ENCODE measurements at regions not wholly inside any gene's neighbourhood (a gene's known extent, or its start where the extent isn't known, plus 50 kb on each side); places are given as distances from the start of the nearest gene placed in this dataset.

- peaks cover under 1% of the 10 kb centered on the region; the same call in 1 of the 2 replicates for H3K9me2 ChIP-seq (ENCODE audit: insufficient read depth)
- H3K4me3 ChIP-seq = no peak overlapping the region
- Mint-ChIP-seq H3K4me1 (peaks cover 2% of the 10 kb centered on the region; the same call in 1 of the 3 replicates), H3K27me3 (ENCODE audit: insufficient read depth, low read depth, poor library complexity) (peaks cover 1% of the 10 kb centered on the region), H3K9me3 (no peaks in the 10 kb centered on the region), H3K4me3 (no peak overlapping the region), H3K27ac (no peak overlapping the region), H3K36me3 (ENCODE audit: low read depth) (no peaks in the 10 kb centered on the region)
- no peak overlapping the region for H3K4me2 ChIP-seq
- H4K20me1 ChIP-seq (replicated peaks; ENCODE audit: insufficient read depth) = no peaks in the 10 kb centered on the region
- no peak for TF ChIP-seq ZNF114 (CRISPR knock-in tag; IDR thresholded peaks at IDR 0.05)
- H2AFZ ChIP-seq = no peak overlapping the region
- H3K27ac ChIP-seq (ENCODE audit: low read depth) = no peak overlapping the region
- ATAC-seq (peak; percentile 53; the same call in 2 of the 3 replicates), DNase-seq (ENCODE audit: low spot score) (peak; percentile 8)
- H3K4me1 ChIP-seq (ENCODE audit: insufficient read depth) = peaks cover 6% of the 10 kb centered on the region; the same call in 1 of the 2 replicates
- H3K36me3 ChIP-seq (ENCODE audit: insufficient read depth) = no peaks in the 10 kb centered on the region
- no peaks in the 10 kb centered on the region for H3K27me3 ChIP-seq (ENCODE audit: insufficient read depth)
- no peaks in the 10 kb centered on the region for H3K79me2 ChIP-seq (replicated peaks; ENCODE audit: insufficient read depth)
- no peaks in the 10 kb centered on the region for H3F3A ChIP-seq (replicated peaks; ENCODE audit: low read depth)
Measured at GRCh38 chr13:58795715-58796114, 1164.2 kb downstream of the PCDH17 start.

GRCh38 chr13:58804832-58805231, 1173.3 kb downstream of the PCDH17 start:
- Histone ChIP-seq H3K4me3 (no peak overlapping the region), H3K27me3 (ENCODE audit: insufficient read depth) (no peaks in the 10 kb centered on the region), H3F3A (replicated peaks; ENCODE audit: low read depth) (no peaks in the 10 kb centered on the region), H3K36me3 (ENCODE audit: insufficient read depth) (no peaks in the 10 kb centered on the region), H3K79me2 (replicated peaks; ENCODE audit: insufficient read depth) (no peaks in the 10 kb centered on the region), H2AFZ (no peak overlapping the region), H3K9me2 (ENCODE audit: insufficient read depth) (no peaks in the 10 kb centered on the region), H3K4me2 (no peak overlapping the region), H4K20me1 (replicated peaks; ENCODE audit: insufficient read depth) (no peaks in the 10 kb centered on the region), H3K4me1 (ENCODE audit: insufficient read depth) (no peaks in the 10 kb centered on the region), H3K27ac (ENCODE audit: low read depth) (no peak overlapping the region)
- Mint-ChIP-seq H3K4me3 (no peak overlapping the region), H3K36me3 (ENCODE audit: low read depth) (no peaks in the 10 kb centered on the region), H3K27me3 (ENCODE audit: insufficient read depth, low read depth, poor library complexity) (no peaks in the 10 kb centered on the region), H3K27ac (no peak overlapping the region), H3K4me1 (no peaks in the 10 kb centered on the region), H3K9me3 (no peaks in the 10 kb centered on the region)
- TF ChIP-seq EZH2phosphoT487 (IDR thresholded peaks at IDR 0.05; ENCODE audit: unreplicated experiment) = no peak
- TF ChIP-seq ETS1 (IDR thresholded peaks at IDR 0.05) = no peak
- TF ChIP-seq REST (IDR thresholded peaks at IDR 0.05; ENCODE audit: unreplicated experiment) = no peak
- TF ChIP-seq CTCF (conservative IDR thresholded peaks at IDR 0.05; ENCODE audit: low read depth in 2 of 2) = no peak
- TF ChIP-seq JUNB (IDR thresholded peaks at IDR 0.05; ENCODE audit: unreplicated experiment) = no peak
- no peak for TF ChIP-seq ZNF462 (CRISPR knock-in tag; IDR thresholded peaks at IDR 0.05)
- no peak for TF ChIP-seq ZNF114 (CRISPR knock-in tag; IDR thresholded peaks at IDR 0.05)
- no peak for ATAC-seq
- DNase-seq (ENCODE audit: low spot score) = no peak

Data from GM23338 (cell line).